H1 (cell line): ENCODE measurements at regions not wholly inside any gene's neighbourhood (a gene's known extent, or its start where the extent isn't known, plus 50 kb on each side); places are given as distances from the start of the nearest gene placed in this dataset.

Experiments used
- USF2 ChIP-seq: IDR thresholded peaks from 2 replicates; pipeline ENCODE4 v1.6.1; 2011; ENCODE audit warnings: low read length, improper control_type of control experiment

DNA sequence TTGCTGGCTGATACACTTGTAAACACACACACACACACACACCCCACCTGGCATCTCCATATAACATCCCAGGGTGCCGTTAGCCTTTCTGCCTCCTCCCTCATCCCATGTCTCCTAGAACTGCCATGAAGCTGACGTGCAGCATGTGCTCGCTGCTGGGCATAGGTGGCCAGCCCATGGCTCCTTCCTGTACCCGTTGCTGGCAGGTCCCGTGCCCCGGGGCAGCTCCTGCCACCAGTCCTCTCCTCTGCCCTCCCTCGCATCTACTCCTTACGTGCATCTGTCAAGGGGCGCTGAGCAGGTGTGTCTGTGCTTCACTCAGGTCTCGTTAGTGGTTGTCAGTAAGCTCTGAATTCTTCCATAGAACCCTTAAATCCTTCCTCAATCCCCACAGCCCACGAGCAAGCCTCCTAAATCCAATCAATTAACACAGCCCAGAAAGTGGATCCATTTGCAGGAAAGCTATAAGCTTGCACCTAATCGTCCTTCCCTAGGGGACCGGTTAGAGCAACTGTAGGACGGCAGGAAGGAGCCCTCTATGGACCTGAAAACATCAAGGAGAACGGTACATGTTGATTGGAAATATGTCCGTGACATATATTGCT is 218.1 kb upstream of the FOXF1 start (continued):
- no peak for TF ChIP-seq USF2
